ENCODE measurements at regions not wholly inside any gene's neighbourhood (a gene's known extent, or its start where the extent isn't known, plus 50 kb on each side); places are given as distances from the start of the nearest gene placed in this dataset.

GRCh38 chr5:74432216-74432615 is 208.3 kb downstream of the ENC1 start:
- Histone ChIP-seq H2AFZ (ENCODE audit: low read depth, low read length) (no peak overlapping the region), H4K20me1 (ENCODE audit: insufficient read depth, low read length) (no peaks in the 10 kb centered on the region), H3K4me1 (ENCODE audit: insufficient read depth, low read length) (no peaks in the 10 kb centered on the region), H3K27ac (ENCODE audit: low read length) (no peak overlapping the region), H3K9me3 (ENCODE audit: insufficient read depth, low read length, severe bottlenecking) (peaks cover 6% of the 10 kb centered on the region), H3K27me3 (ENCODE audit: insufficient read depth, low read length, poor library complexity) (no peaks in the 10 kb centered on the region), H3K36me3 (ENCODE audit: insufficient read depth, low read length) (no peaks in the 10 kb centered on the region), H3K79me2 (ENCODE audit: insufficient read depth, low read length) (no peaks in the 10 kb centered on the region), H3K4me3 (ENCODE audit: low read depth in 1 of 2, low read length in 2 of 2) (no peak overlapping the region), H3K4me2 (ENCODE audit: insufficient read depth, low read length) (no peak overlapping the region), H3K9ac (ENCODE audit: low read depth, low read length) (no peak overlapping the region)
- no peak for TF ChIP-seq EZH2 (IDR thresholded peaks at IDR 0.05; ENCODE audit: borderline replicate concordance, low read depth, low read length, severe bottlenecking)
- TF ChIP-seq, protein P1, sequence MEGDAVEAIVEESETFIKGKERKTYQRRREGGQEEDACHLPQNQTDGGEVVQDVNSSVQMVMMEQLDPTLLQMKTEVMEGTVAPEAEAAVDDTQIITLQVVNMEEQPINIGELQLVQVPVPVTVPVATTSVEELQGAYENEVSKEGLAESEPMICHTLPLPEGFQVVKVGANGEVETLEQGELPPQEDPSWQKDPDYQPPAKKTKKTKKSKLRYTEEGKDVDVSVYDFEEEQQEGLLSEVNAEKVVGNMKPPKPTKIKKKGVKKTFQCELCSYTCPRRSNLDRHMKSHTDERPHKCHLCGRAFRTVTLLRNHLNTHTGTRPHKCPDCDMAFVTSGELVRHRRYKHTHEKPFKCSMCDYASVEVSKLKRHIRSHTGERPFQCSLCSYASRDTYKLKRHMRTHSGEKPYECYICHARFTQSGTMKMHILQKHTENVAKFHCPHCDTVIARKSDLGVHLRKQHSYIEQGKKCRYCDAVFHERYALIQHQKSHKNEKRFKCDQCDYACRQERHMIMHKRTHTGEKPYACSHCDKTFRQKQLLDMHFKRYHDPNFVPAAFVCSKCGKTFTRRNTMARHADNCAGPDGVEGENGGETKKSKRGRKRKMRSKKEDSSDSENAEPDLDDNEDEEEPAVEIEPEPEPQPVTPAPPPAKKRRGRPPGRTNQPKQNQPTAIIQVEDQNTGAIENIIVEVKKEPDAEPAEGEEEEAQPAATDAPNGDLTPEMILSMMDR (IDR thresholded peaks at IDR 0.05; ENCODE audit: borderline replicate concordance, extremely low read depth, low read length, poor library complexity, severe bottlenecking) = no peak
- DNase-seq = no peak
- no peak for ATAC-seq (ENCODE audit: insufficient read depth, low read depth)

- Histone ChIP-seq H3K4me2 (ENCODE audit: insufficient read depth, low read length) (no peak overlapping the region), H3K79me2 (ENCODE audit: insufficient read depth, low read length) (no peaks in the 10 kb centered on the region), H4K20me1 (ENCODE audit: insufficient read depth, low read length) (no peaks in the 10 kb centered on the region), H3K4me3 (ENCODE audit: low read depth in 1 of 2, low read length in 2 of 2) (no peak overlapping the region), H3K27ac (ENCODE audit: low read length) (no peak overlapping the region), H2AFZ (ENCODE audit: low read depth, low read length) (no peak overlapping the region), H3K4me1 (ENCODE audit: insufficient read depth, low read length) (no peaks in the 10 kb centered on the region), H3K9ac (ENCODE audit: low read depth, low read length) (no peak overlapping the region), H3K27me3 (ENCODE audit: insufficient read depth, low read length, poor library complexity) (no peaks in the 10 kb centered on the region), H3K9me3 (ENCODE audit: insufficient read depth, low read length, severe bottlenecking) (peaks cover 6% of the 10 kb centered on the region), H3K36me3 (ENCODE audit: insufficient read depth, low read length) (no peaks in the 10 kb centered on the region)
- TF ChIP-seq EZH2 (IDR thresholded peaks at IDR 0.05; ENCODE audit: borderline replicate concordance, low read depth, low read length, severe bottlenecking) = no peak
- TF ChIP-seq, protein P1 (IDR thresholded peaks at IDR 0.05; ENCODE audit: borderline replicate concordance, extremely low read depth, low read length, poor library complexity, severe bottlenecking) = no peak
- DNase-seq = no peak
- no peak for ATAC-seq (ENCODE audit: insufficient read depth, low read depth)
These were observed 209.2 kb downstream of the ENC1 start for GRCh38 chr5:74431290-74431669.

DNA sequence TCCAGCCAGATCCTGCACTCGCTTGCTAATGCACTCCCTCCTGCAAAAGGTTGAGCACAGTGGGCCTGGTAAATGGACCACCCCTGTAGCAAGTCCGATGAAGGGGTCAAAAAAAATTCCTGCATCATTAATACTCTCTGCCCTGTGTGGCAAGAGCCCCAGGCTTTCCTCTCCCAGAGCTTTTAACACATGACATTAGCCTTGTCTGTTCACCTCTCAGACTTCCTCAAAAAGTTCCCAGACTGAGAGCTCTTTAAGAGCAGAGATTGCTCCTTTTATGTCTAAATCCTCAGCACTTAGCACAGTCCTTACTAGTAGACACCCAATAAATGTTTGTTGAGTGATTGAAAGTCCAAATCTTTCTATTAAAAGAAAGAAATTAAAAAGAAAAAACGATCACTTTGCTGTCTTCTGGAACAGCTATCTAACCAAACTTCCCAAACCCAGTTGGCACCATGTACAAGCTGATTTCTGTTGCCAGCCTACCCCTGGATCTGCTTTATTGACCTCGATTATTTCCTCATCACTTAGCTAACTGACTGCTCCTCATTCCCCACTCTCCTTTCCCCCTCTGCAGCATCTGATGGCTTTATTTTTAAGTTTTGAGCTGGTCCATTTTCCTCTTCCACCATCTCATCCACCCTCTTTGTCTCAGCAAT is 209.8 kb downstream of the ENC1 start:
- Histone ChIP-seq H3K79me2 (ENCODE audit: insufficient read depth, low read length) (no peaks in the 10 kb centered on the region), H3K27ac (ENCODE audit: low read length) (no peak overlapping the region), H3K27me3 (ENCODE audit: insufficient read depth, low read length, poor library complexity) (no peaks in the 10 kb centered on the region), H3K4me2 (ENCODE audit: insufficient read depth, low read length) (no peak overlapping the region), H4K20me1 (ENCODE audit: insufficient read depth, low read length) (no peaks in the 10 kb centered on the region), H3K4me3 (ENCODE audit: low read depth in 1 of 2, low read length in 2 of 2) (no peak overlapping the region), H2AFZ (ENCODE audit: low read depth, low read length) (no peak overlapping the region), H3K36me3 (ENCODE audit: insufficient read depth, low read length) (no peaks in the 10 kb centered on the region), H3K9me3 (ENCODE audit: insufficient read depth, low read length, severe bottlenecking) (peaks cover 6% of the 10 kb centered on the region), H3K4me1 (ENCODE audit: insufficient read depth, low read length) (no peaks in the 10 kb centered on the region), H3K9ac (ENCODE audit: low read depth, low read length) (no peak overlapping the region)
- no peak for TF ChIP-seq EZH2 (IDR thresholded peaks at IDR 0.05; ENCODE audit: borderline replicate concordance, low read depth, low read length, severe bottlenecking)
- TF ChIP-seq, protein P1 (IDR thresholded peaks at IDR 0.05; ENCODE audit: borderline replicate concordance, extremely low read depth, low read length, poor library complexity, severe bottlenecking) = no peak
- no peak for ATAC-seq (ENCODE audit: insufficient read depth, low read depth)
- no peak for DNase-seq
